ELR (cell line): ENCODE measurements at regions not wholly inside any gene's neighbourhood (a gene's known extent, or its start where the extent isn't known, plus 50 kb on each side); places are given as distances from the start of the nearest gene placed in this dataset.

Source experiments
- DNase-seq: peaks from one replicate; pipeline ENCODE4 v3.0.0-alpha.2; 2015; ENCODE audit warnings: low read depth

DNA sequence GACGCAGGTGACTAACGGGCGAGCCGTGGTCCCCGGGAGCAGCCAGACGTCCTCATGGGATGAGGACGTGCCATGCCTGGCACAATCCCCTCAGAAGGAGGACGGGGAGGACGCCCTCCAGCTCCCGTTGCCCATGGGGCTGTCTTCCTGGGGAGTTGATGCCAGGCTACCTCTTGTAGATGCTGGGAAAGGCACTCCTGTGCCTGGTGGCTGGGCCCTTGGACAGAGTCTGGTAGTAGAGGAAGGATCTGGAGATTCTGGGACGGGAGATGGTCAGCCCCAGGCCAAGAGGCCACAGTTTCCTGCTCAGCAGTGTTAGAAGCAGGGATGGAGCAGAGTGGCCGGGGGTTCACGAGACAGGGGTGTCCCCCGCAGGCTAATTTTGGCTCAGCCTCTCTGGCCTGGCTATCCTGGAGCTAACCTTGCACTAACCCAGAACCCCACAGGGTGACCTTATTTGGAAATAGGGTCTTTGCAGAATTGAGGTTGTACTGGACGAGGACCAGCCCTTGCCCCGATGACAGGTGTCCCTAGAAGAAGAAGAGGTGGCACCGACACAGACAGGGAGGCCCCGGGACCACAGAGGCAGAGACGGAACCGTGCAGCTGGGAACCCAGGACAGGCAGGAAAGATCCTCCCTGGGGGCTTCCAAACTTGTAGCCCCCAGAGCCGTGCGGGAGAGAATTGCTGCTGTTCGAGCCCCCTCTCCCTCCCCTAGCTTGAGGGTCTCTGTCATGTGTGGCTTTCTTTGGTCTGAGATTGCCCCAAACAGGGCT, 50.1 kb upstream of the ADRA2C start:
- no peak for DNase-seq

- no peak for DNase-seq
Measured at GRCh38 chr4:3715061-3715854, 50.9 kb upstream of the ADRA2C start.

- no peak for DNase-seq
Measured at GRCh38 chr4:3714642-3715001, 51.6 kb upstream of the ADRA2C start.

- no peak for DNase-seq
Measured at GRCh38 chr4:3713817-3714641, 52.2 kb upstream of the ADRA2C start.

DNA sequence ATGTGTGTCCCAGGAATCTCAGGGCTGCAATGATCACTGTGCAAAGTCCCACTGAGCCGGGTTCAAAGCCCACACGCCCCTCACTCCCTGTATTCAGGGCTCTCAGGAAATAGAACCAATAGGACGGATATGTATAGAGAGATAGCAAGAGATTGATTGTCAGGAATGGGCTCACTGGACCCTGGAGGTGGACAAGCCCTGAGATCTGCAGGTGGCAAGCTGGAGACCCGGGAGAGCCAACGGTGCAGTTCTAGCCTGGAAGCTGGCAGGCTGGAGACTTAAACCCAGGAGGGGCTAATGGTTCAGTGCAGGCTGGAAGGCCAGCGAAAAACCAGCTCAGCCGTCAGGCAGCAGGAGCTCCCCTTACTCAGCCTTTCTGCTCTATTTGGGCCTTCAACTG, 52.8 kb upstream of the ADRA2C start:
- DNase-seq: no peak

DNA sequence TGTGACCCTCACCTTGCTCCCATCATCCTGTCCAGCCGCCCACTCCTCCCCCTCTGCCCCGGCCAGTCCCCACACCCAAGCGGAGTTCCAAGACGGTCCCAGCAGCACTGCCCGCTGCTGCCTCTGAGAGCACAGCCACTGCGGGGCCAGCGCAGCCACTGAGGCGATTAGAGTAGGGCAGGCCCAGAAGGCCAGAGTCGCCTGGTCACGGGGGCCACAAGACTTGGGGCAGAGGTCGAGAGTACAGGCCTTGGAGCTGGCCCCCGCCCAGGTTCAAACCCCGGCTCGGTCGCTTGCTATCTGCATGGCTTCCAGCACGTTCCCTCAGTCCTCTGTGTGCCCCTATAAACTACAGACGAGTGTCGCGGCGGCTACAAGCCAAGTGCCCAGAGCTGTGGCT, 53.2 kb upstream of the ADRA2C start:
- no peak for DNase-seq

DNA sequence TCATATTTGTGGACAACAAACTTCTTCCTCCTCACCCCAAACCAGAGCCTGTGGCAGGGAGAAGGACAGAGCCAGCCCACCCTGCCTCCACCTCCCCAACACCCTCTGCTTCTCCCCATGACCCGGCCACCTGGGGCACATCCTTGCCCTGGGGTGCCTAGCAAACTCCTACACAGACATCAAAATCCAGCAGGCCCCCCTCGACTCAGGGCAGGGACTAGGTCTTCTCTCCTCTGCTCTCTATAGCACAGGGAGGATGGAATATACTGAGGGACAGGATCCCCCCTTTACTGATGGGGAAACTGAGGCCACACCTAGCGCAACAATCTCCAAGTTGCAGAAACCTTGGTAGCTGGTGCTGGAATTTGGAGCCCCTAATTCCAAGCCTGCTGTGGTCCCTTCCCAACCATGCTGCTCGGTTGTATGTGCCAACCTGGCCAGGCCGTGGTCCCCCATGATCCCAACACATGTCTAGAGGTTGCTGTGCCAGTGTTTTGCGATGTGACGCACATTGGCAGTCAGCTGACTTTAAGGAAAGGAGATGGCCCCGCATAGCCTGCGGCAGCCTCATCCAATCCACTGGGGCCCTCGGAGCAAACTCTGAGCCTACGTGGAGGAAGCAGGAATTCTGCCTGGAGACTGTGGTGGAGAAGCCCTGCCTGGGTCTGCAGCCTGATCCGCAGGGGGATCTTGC, 53.9 kb upstream of the ADRA2C start:
- no peak for DNase-seq

- DNase-seq: no peak
Measured at GRCh38 chr4:3711183-3712111, 54.7 kb upstream of the ADRA2C start.

DNA sequence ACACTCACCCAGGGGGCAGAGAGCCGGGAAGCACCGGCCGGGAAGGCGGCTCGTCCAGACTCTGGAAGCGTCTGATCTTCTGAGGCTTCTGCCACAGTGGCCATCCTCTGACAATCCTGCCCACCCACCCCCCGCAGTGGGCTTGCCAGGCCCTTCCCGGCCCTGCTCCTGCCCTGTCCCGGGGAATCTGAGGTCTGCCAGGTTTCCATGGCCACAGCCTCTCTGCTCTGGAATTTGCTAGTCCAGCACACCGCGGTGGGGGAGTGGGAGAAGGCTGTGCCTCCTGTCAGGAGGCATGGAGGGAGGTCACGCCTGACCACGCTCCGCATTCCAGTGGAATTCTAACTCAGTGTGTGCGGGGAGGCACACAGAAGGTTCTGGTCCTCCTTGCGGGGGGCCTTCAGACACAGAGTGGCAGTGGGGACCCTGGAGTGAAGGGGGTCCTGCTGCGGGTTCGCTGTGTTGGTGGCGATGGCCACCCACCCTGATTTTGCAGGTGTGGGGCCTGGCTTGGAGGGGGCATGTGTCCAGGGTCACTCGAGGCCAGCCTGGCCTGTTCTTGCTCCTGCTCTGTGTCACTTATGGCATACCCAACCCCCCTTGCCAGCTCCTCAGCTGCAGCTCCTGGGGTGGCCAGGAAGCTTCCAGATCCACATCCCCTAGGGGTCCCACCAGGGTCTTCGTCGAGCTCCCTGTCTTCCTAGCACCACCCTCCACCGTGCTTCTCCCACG, 55.6 kb upstream of the ADRA2C start:
- no peak for DNase-seq

DNA sequence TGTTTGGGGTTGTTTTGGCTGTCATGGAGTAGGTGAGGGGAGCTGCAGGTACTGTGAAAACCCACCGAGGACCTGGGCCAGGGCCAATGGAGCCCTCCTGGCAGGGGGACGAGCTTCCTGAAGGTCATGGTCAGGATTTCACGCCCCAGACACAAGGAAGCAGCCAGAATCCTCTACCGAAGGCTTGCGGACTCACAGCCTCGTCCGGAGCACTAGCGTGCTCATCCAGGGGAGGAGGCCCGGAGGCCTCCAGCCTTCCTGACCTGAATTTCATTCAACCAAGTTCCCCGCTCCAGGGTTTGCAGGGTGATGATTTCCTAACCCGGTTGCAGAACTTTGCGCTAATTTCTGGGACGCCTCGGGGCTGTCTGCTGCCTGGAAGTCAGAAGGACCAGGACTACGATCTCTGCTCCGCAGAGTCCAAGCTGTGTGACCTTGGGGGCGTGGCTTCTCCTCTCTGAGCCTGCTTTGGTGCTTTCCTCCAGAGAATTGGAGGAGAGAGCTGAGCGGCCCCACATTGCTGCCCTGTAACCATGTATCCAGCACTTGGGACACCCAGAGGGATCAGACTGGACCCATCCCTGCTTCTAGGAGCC, 56.2 kb upstream of the ADRA2C start:
- no peak for DNase-seq

GRCh38 chr4:3709061-3709845, 56.9 kb upstream of the ADRA2C start:
- no peak for DNase-seq

- DNase-seq: no peak
Measured at GRCh38 chr4:3708611-3709010, 57.6 kb upstream of the ADRA2C start.

GRCh38 chr4:3708103-3708510, 58.1 kb upstream of the ADRA2C start:
- DNase-seq: no peak

GRCh38 chr4:3707423-3708102, 58.6 kb upstream of the ADRA2C start:
- DNase-seq: no peak

- DNase-seq: no peak
Measured at GRCh38 chr4:3706565-3707422, 59.4 kb upstream of the ADRA2C start.

GRCh38 chr4:3706111-3706511, 60.1 kb upstream of the ADRA2C start:
- no peak for DNase-seq

DNA sequence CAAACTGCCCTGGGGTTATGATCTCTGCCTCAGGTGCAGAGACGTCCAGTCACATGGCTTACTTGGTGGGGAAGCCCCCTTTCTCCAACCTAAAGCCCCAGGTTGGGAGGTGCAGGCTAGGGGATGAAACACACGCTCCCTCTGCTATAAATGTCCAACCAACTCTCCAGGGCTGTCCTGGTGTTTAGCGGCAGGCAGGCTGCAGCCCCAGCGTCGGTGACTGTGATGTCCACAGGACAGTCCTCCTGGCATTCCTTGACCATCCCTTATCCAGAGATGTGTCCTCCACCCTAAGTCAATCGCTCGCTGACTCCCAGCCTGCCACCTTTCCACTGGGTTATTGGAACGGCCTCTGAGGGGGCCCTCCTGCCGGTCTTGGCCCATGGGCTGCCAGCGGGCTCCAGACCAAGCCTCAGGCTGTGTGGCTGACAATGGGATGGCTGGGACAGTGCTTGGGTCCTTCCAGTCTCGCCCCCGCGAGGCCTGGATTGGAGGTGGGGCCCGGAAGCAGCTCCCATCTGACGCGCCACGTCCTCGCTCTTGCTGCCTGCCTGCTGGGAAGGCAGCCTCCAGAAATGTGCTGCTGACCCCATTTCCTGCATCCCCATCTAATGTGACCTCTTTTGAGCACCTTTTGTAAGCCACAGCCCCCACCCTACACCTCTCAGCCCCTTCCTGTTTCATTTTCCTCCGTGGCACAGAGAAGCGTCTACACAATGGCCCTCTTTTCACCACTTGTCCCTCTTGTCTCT, 60.8 kb upstream of the ADRA2C start:
- DNase-seq: no peak
